Amniotic stem cell (primary cell): ENCODE measurements at regions not wholly inside any gene's neighbourhood (a gene's known extent, or its start where the extent isn't known, plus 50 kb on each side); places are given as distances from the start of the nearest gene placed in this dataset.

Experiments
- DNase-seq: peaks from one replicate; lab custom pipeline; 2025; lab: John Stamatoyannopoulos, UW

DNA sequence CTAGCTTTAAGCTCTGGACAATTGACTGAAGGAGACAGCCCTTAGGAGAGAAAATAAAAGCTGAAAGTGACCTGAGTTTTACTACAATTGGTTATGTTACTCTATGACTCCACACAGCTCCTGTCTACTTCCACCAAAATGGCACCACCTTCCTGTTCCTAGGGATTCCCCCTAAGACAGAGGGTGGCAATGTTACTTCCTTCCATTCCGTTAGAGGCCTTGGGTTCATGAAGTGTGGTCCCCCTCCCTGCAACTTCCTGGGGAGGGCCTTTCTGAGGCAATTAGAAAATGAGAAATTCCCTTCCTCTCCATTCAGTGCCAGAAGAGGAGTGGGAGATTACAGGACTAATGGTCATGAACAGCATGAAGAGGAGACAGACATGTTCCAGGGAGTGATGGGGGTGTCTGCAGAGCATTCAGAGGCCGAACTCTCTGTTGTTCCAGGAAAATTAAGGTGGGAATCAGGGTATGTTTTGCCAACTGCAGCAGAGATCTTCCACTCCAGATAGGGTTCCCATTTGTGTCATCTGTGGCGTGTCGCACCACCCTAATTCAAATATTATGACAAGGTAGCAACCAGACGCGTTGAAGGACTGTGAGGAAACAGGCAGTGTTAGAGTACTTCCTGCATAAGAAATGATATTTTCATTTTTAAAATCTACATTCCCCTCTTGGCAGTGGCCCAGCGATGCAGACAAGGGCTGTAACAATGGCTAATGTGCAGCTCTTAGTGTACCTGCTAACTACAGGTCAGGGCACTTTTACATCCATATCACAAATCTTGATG lies 53.1 kb upstream of the TRIM67 start:
- no peak for DNase-seq

DNA sequence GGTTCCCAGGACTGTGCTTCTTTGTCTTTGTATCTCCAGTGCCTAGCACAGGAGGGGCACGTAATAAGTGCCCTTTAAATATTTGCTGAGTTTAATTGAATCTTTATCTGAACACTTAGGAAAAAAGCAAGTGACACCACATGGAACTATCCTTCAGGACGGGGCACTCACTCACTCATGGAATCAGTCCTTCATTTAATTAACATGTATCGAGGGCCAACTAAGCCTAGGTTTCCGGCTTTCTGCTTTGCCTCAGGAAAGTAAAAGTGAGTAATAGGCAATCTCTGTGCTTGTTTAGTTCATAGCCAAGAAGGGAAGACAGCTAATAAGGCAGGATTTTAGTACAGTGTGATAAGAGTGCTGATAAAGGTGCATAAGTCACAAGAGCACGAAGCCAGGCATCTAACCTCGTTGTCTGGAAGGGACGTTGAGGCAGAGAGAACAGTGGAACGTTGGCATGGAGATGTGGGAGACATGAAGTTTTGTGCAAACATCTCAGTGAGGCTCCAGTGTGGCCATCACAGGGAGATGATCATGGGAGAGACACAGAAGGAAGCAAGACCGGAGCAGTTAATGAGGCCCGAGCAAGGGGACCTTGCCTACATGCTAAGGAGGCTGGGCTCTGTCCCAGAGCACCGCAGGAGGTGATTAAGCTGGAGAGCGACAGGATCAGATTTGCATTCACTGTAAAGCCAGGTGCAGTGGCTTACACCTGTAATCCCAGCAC lies 54.1 kb upstream of the TRIM67 start:
- DNase-seq: no peak

DNA sequence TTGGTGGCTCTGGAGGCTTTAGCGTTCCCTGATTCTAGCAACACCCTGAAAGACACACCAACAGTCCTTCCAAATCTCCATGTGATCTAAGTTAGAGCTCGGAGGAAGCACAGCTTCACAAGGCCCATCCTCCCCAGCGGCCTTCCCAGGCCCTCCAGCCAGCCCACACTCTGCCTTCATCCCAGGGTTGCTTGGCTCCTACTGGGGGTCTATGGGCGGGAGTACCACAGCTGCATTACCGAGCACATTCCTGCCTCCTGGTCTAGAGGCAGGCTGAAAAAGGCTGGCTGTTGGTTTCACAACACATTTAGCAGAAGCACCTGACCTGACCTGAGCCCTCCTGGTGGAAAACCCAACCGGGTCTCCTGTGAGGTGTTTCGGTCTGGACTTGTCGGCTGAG lies 54.7 kb upstream of the TRIM67 start:
- DNase-seq: no peak

DNA sequence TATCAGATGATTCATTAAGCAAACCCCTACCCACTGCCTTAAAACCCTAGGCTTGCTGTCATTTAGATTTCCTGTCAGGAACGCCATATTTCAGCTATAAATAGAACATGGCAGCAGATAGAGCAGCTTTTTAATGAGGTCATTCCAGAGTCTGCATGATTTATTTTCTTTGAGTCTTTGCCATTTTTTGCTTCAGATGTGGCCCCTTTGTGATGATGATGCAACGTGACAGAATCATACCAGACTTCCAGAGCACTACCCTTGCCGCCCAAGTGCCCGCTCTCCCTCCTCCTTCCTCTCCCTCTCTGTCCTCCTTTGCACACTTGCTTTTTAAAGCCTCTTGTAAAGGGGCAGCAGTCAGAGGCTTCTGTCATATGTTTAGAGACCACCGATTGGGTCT lies 55.5 kb upstream of the TRIM67 start:
- DNase-seq: peak; percentile 61

DNA sequence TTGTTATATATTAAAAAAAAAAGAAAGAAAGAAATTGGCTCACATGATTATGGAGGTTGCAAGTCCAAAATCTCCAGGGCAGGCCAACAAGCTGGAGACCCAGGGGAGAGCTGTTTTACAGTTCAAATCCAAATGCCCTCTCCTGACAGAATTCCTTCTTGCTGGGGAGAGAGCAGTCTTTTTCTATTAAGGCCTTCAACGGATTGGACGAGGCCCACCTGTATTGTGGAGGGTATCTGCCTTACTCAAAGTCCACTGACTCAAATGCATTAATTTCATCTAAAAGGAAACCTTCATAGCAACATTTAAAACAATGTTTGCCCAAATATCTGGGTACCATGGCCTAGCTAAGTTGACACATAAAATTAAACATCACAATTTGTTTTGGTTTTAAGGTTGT lies 56.9 kb upstream of the TRIM67 start:
- no peak for DNase-seq

DNA sequence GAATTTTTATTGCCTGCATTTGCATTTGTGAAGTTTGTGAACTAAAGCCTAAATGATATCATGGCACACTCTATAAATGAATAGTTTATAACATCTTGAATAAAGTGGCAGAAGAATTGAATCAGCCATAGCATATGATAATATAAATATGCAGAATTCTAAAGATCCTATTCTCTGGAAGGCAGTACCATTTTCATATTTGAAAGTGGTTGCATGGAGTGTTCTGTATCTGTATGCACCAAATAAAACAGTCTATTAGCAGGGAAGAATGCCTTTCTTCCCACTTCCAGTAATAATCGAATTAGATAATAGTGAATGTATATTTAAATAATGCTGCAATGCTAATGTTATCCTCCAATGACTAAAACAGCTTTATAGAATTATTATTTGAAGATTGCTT lies 57.9 kb upstream of the TRIM67 start:
- no peak for DNase-seq

DNA sequence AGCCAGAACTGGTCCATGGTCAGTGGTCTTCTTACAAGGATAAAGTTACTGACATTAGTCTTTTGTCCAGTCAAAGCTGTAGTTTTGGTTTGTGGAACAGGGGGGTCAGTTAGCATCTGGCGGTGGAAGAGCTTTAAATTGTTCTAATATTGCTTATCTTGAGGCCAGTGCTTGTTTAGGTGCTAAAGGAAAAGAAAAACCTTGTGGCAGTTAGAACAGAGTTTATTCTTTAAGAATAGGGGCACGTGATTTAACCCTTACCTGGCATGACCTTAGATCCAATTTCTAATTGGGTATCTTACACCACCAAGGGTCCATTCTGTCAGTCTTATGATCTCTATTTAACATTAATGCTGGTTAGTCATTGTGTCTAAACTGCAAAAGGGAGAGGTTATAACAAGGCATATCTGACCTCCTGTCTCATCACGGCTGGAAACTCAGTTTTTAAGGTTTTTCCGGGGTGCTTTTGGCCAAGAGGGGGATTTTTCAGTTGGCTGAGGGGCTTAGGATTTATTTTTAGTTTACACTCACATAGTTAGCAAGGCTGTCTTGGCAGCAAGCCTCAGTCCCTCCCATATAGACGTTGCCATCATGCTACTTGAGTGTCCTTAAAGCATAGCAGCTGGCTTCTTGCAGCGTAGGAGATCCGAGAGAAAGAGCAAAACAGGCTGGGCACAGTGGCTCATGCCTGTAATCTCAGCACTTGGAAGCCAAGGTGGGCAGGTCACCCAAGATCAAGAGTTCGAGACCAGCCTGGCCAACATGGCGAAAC lies 60.1 kb upstream of the FAM89A start:
- no peak for DNase-seq

DNA sequence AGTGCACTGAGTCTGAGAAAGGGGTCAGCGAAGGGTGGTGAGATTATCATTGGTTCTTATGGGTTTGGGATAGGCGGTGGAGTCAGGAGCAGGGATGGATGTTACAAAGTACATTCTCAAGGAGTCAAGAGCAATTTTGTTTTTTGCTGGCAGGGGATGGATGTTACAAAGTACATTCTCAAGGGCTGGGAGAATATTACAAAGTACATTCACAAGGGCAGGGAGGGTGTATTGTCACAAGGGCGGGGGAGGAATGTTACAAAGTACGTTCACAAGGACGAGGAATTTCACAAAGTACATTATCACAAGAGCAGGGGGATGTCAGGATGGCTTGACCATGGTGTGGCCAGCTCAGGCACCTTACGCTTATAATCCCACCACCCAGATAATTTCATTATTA lies 59.3 kb upstream of the FAM89A start:
- DNase-seq: no peak

DNA sequence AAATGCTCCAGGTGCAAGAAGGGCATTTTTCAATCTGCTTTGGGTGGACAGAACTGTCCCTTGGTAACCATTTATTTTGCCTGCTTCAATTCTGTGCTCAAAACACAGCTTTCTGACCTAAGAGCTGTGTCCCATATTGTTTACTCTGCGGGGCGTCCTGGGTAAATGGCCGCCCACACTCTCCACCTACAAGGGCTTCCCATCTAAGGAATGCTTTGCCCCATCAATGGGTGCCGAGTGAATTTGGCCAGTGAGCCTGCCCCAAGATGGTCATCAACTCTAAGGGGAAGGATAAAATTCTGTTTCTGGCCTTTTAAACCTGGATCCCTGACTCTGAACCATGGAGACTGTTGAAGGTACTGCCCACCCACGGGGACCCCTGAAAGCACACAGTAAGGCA lies 55.5 kb upstream of the FAM89A start:
- DNase-seq: no peak

DNA sequence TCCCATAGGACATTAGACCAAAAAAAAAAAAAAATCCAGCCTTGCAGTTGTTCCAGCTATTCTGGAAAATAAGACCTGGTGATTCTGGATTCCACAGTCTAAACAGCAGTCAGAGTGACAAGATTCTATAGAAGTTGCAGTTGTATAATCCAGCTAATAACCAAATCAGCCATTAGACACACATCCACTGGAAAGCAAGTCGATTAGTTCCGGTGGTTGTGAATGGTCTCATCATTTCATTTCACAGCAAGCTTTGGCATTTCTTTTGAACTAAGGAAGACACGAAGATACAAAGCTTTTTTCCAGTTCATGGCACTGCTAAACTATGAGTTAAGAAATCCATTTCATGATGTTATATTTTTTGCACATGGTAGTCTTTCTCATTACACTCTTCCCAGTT lies 54.4 kb upstream of the FAM89A start:
- DNase-seq: no peak

DNA sequence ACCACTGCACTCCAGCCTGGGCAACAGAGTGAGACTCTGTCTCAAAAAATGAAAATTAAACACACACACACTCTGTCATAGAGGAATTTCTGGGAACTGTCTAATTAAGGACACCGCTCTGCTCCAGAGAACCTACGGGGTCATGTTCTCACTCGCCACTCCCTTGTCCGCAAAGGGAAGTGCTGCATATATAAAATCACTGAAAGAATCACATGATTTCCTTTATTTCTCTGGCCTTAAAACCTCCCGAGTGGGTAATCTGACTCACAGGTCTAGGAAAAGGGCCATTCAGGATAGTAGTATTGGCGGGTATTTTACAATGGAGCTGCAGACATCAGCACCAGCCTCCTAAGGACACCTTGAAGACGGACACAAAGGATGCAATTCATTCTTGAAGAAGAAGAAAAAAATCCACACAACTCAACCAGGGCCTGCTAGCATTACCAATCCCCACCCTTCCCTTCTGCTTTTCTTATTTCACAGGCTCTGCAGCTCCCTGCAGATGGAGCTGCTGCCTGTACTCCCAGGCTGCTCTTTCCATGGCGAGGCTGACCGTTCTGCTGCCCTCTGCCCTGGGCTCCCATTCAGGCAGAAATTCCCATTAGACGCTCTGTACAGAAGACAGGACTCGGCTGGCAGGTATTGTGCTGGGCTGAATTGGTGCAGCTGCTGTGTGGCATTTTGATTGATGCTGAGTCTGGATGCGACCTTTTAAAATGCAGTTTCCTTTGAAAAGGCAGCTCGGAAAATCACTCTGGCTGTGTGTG lies 53.3 kb upstream of the FAM89A start:
- no peak for DNase-seq

DNA sequence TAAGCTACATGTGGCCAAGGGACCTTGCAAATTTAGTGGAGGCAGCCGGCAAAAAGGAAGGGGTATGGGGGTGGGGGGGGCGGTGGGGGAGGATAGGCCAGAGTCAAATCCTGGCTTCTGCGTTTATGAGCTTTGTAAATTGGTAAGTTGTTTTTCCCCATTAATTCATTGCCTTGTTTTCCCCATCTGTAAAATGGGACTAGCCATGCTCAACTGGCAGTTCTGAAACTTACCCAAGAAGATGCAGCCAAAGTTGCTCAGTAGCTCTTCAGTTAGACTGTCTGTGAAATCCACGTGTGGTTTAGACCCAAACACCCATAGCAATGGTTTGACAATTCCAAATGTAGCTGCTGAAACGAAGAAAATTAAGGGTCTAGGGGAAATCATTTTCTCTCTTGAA lies 52.3 kb upstream of the FAM89A start:
- DNase-seq: no peak

DNA sequence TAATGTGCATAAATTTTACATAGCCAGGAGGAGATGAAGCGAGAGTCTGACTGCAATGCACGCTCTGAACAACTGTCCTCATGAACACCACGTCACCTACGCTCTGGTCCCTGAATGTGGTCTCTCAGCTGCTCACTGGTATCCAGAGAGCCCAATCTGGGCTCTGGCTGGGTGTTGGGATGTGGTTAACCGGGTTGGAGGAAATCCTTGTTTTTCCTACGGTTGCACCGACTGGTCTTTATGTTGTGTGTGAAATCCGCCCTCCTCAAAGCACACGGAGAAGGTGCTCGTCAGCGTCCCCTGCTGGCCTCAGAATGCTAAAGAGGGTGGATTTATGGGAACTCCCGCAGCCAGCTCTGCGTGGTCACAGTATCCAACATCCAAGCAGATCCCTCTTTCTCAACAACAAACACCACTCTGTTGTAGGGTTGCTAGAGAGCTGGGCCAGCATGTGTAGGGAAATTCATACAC lies 51.8 kb upstream of the FAM89A start:
- no peak for DNase-seq

DNA sequence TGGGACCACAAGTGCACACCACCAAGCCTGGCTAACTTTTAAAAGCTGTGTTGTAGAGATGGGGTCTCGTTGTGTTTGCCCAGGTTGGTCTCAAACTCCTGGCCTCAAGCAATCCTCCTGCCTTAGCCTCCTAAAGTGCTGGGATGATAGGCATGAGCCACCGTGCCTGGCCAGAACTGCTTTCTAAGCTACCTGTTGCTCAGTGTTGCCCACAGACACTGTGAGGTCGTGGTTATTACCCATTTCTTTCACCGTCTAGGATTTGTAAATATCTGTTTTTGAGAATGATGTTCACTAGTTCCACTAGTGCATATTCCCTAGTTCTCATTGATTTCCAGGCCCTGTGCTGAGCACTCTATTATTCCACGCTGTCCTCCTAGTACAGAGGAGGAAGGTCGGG lies 51.4 kb upstream of the FAM89A start:
- no peak for DNase-seq
